BLaER1 (cell line): ENCODE measurements at regions not wholly inside any gene's neighbourhood (a gene's known extent, or its start where the extent isn't known, plus 50 kb on each side); places are given as distances from the start of the nearest gene placed in this dataset.

Experiments
- H3K27ac ChIP-seq: shearing (Covaris generic); formaldehyde crosslinking; 2 replicates; pipeline ENCODE4 v1.8.1; 2022
- H3K27me3 ChIP-seq: shearing (Covaris generic); formaldehyde crosslinking; 2 replicates; pipeline ENCODE4 v1.8.1; 2022
- H3K36me3 ChIP-seq: shearing (Covaris generic); formaldehyde crosslinking; 2 replicates; pipeline ENCODE4 v1.8.1; 2022
- H3K4me1 ChIP-seq: shearing (Covaris generic); formaldehyde crosslinking; 2 replicates; pipeline ENCODE4 v1.8.1; 2022
- H3K4me2 ChIP-seq: shearing (Covaris generic); formaldehyde crosslinking; 2 replicates; pipeline ENCODE4 v1.8.1; 2022
- H3K4me3 ChIP-seq: shearing (Covaris generic); formaldehyde crosslinking; 2 replicates; pipeline ENCODE4 v1.8.1; 2022
- H3K9ac ChIP-seq: shearing (Covaris generic); formaldehyde crosslinking; 2 replicates; pipeline ENCODE4 v1.8.1; 2022
- H3K9me3 ChIP-seq: shearing (Covaris generic); formaldehyde crosslinking; 2 replicates; pipeline ENCODE4 v1.8.1; 2022
- H4K20me1 ChIP-seq: shearing (Covaris generic); formaldehyde crosslinking; 2 replicates; pipeline ENCODE4 v1.8.1; 2022
- Cebpa-rat ChIP-seq: shearing (Covaris generic); IDR thresholded peaks from 2 replicates; pipeline ENCODE4 v1.8.1; 2022

GRCh38 chr10:58898854-58899573, 277.4 kb upstream of the PHYHIPL start:
- no peaks in the 10 kb centered on the region for H3K36me3 ChIP-seq
- no peak overlapping the region for H3K4me3 ChIP-seq
- no peak overlapping the region for H3K9ac ChIP-seq
- H3K9me3 ChIP-seq: no peaks in the 10 kb centered on the region
- H3K4me2 ChIP-seq: no peak overlapping the region
- no peaks in the 10 kb centered on the region for H3K27me3 ChIP-seq
- no peaks in the 10 kb centered on the region for H4K20me1 ChIP-seq
- no peak for TF ChIP-seq Cebpa-rat
- no peak overlapping the region for H3K27ac ChIP-seq
- H3K4me1 ChIP-seq: peaks cover 2% of the 10 kb centered on the region

DNA sequence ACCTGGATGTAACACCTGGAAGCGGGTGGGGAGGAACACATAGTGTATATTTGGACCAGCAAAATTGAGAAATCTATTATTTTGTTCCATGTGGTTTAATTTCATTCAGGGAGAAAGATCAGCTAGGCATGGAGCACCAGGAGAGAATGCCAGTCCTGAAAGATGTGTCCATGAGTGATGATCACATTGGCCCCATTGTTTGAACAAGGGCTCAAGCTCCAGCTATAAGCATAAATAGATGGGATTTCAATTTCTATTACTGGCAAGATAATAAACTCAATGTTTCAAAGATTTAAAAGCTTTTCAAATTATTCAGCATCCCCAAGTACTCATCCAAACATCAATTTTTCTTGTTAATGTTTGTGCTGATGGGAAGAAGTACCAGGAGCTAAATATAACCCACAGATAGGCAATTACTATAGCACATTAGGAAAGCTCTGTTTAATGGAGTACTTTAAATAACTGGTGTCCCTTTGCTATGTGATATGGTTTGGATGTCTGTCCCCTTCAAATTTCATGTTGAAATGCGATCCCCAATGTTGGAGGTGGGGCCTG, 275.3 kb upstream of the PHYHIPL start:
- H3K27ac ChIP-seq: no peak overlapping the region
- H3K4me1 ChIP-seq: peaks cover 20% of the 10 kb centered on the region
- no peak overlapping the region for H3K4me3 ChIP-seq
- no peaks in the 10 kb centered on the region for H3K9me3 ChIP-seq
- no peak overlapping the region for H3K4me2 ChIP-seq
- no peak overlapping the region for H3K9ac ChIP-seq
- H3K36me3 ChIP-seq: no peaks in the 10 kb centered on the region
- no peak for TF ChIP-seq Cebpa-rat
- no peaks in the 10 kb centered on the region for H3K27me3 ChIP-seq
- H4K20me1 ChIP-seq: no peaks in the 10 kb centered on the region

GRCh38 chr10:58903071-58903470, 273.4 kb upstream of the PHYHIPL start:
- Histone ChIP-seq H4K20me1 (no peaks in the 10 kb centered on the region), H3K4me2 (no peak overlapping the region), H3K9ac (no peak overlapping the region), H3K9me3 (no peaks in the 10 kb centered on the region), H3K27ac (no peak overlapping the region), H3K27me3 (no peaks in the 10 kb centered on the region), H3K4me1 (peaks cover 20% of the 10 kb centered on the region), H3K36me3 (no peaks in the 10 kb centered on the region), H3K4me3 (no peak overlapping the region)
- TF ChIP-seq Cebpa-rat: no peak

DNA sequence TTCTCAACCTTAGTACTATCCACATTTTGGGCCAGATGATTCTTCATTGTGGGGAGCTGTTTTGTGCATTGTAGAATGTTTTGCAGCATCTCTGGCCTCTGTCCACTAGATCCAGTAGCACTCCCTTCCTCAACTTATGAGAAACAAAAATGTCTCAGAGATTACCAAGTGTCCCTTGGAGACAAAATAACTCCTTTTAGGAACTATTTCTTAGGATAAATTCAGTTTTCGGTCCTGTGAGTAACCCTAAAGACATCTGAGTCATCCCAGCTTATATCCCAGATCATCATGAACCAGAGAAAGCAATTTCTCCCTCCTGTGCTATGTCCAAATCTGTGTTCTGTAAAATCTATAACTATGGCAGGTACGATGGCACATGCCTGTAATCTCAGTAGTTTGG, 266.6 kb upstream of the PHYHIPL start:
- H3K4me3 ChIP-seq: no peak overlapping the region

DNA sequence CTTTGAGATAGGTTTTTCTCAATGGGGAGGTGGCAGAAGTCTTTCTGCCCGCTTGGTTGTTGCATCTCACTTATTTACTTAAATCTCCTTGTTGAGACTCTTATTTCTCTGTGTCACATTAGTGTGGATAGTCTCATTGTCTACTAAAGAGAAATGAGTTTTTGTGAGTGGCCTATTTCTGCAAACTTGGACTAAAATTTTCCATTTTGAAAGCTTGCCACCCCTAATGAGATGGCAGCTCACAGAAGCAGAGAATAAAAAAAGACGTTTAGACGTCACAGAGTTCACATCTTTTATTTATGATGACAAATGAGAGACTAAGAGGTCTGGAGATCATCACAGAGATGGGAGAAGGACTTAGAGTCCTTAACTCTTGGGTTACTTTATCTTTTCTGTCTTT, 262.7 kb upstream of the PHYHIPL start:
- Histone ChIP-seq H3K36me3 (no peaks in the 10 kb centered on the region), H3K9ac (no peak overlapping the region), H3K27me3 (no peaks in the 10 kb centered on the region), H3K27ac (no peak overlapping the region), H4K20me1 (no peaks in the 10 kb centered on the region), H3K4me1 (no peaks in the 10 kb centered on the region), H3K9me3 (no peaks in the 10 kb centered on the region), H3K4me3 (no peak overlapping the region), H3K4me2 (no peak overlapping the region)
- TF ChIP-seq Cebpa-rat: no peak

More for the DNA sequence above, 266.6 kb upstream of the PHYHIPL start:
- Histone ChIP-seq H3K27ac (no peak overlapping the region), H4K20me1 (no peaks in the 10 kb centered on the region), H3K36me3 (no peaks in the 10 kb centered on the region), H3K9ac (no peak overlapping the region), H3K4me1 (peaks cover 10% of the 10 kb centered on the region), H3K27me3 (no peaks in the 10 kb centered on the region), H3K4me2 (no peak overlapping the region), H3K9me3 (no peaks in the 10 kb centered on the region)
- TF ChIP-seq Cebpa-rat: no peak

GRCh38 chr10:58918887-58919286, 257.6 kb upstream of the PHYHIPL start:
- H3K9me3 ChIP-seq: no peaks in the 10 kb centered on the region
- H4K20me1 ChIP-seq: no peaks in the 10 kb centered on the region
- no peak overlapping the region for H3K4me2 ChIP-seq
- peaks cover 15% of the 10 kb centered on the region for H3K4me1 ChIP-seq
- H3K9ac ChIP-seq: no peak overlapping the region
- TF ChIP-seq Cebpa-rat: no peak
- no peak overlapping the region for H3K27ac ChIP-seq
- H3K36me3 ChIP-seq: no peaks in the 10 kb centered on the region
- H3K4me3 ChIP-seq: no peak overlapping the region
- H3K27me3 ChIP-seq: no peaks in the 10 kb centered on the region

DNA sequence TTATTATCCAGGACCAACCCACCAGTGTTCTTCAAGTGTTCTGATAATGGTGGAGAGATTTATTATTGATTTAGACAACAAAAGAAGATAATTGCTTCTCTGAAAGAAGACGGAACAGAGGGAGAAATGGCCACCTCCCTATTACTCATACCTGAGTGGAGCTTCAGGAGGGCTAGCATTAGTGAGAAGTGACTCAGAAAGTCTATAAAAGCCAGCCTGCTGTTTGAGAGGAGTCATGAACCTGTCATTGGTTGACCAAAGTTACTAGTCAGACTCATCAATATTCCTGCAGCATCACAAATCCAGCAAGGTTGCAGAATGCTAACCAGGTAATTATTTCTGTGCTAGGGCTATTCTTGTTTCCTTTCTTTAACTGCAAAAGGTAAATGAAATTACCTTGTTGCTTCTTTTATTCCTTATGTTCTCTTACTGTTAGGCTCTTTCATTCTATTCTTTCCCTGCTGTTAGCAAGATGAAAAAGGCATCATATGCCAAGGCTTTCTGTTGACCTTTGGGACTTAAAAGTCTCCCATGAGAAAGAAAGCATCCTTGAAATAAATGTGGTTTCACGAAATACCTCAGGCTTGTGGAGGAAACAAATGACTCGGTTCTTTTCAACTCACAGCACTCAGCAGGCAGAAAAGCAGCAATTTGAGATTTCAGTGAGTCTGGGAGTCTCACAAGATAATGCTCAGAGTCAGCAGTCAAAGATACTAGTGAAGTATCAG, 256.4 kb upstream of the PHYHIPL start:
- Histone ChIP-seq H3K4me1 (peaks cover 15% of the 10 kb centered on the region), H3K36me3 (no peaks in the 10 kb centered on the region), H3K4me3 (no peak overlapping the region), H3K27ac (no peak overlapping the region), H3K4me2 (peak overlapping the region; percentile 18; the same call in 1 of the 2 replicates), H4K20me1 (no peaks in the 10 kb centered on the region), H3K27me3 (no peaks in the 10 kb centered on the region), H3K9ac (no peak overlapping the region), H3K9me3 (no peaks in the 10 kb centered on the region)
- no peak for TF ChIP-seq Cebpa-rat

DNA sequence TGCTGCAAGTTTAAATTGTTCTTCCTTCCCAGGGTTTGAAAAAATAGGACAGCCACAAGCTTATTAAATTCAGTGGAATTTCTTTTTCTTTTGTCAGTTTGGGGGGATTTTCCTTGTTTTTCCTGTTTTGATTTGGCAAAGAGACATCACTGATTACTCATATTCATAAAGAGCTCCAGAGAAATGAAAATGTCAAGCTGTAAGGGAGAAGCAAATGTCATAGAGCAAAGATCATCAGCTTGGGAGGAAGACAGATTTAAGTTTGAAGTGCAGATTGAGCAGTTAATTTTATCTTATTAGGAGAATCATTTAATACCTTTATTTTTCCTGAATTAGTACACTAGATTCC, 255.8 kb upstream of the PHYHIPL start:
- Histone ChIP-seq H4K20me1 (no peaks in the 10 kb centered on the region), H3K4me1 (peaks cover 15% of the 10 kb centered on the region), H3K9ac (no peak overlapping the region), H3K4me2 (0 out of 2 replicates have a peak overlapping the region, but pooled peaks have one; percentile 18), H3K27ac (no peak overlapping the region), H3K36me3 (no peaks in the 10 kb centered on the region), H3K27me3 (no peaks in the 10 kb centered on the region), H3K9me3 (no peaks in the 10 kb centered on the region), H3K4me3 (no peak overlapping the region)
- TF ChIP-seq Cebpa-rat: no peak

DNA sequence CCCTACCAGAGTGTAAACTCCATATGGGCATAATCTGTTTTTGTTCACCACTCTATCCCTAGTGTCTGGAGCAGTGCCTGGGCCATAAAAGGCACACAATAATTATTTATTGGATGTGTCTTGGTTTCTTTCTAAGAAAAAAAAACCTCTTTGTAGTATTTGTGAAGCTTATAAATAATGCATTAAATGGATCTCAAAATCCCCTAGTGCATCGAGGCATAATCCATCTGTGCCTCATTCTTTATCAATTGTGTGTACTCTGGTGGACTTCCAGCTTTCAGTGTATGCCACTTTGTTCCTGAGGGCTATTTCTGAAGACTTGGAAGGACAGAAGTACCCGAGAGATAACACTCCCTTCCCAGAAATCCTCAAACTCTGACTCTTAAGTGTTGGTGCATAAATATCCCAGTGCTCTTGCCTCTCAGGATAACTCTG, 255.0 kb upstream of the PHYHIPL start:
- no peak overlapping the region for H3K4me3 ChIP-seq

DNA sequence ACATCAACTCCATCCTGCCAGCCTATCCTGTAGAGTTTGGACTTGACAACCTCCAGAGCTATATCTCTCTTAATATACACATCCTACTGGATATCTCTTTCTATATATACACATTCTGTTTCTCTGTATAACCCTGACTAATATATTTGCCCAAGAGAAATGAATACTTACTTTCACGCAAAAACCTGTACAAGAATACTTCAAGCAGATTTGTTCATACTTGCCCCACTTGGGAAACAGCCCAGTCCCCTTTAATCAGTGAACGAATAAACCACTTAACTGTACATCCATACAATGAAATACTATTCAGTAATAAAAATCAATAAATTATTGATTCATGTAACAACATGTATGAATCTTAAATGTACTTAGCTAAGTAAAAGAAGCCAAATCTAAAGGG, 251.1 kb upstream of the PHYHIPL start:
- H3K27ac ChIP-seq: no peak overlapping the region
- H3K9ac ChIP-seq: no peak overlapping the region
- TF ChIP-seq Cebpa-rat: no peak
- no peak overlapping the region for H3K4me3 ChIP-seq
- peaks cover 8% of the 10 kb centered on the region for H3K4me1 ChIP-seq
- H3K4me2 ChIP-seq: no peak overlapping the region
- H3K36me3 ChIP-seq: no peaks in the 10 kb centered on the region
- H3K9me3 ChIP-seq: no peaks in the 10 kb centered on the region
- no peaks in the 10 kb centered on the region for H4K20me1 ChIP-seq
- no peaks in the 10 kb centered on the region for H3K27me3 ChIP-seq

More for the DNA sequence above, 255.0 kb upstream of the PHYHIPL start:
- no peaks in the 10 kb centered on the region for H3K9me3 ChIP-seq
- peaks cover 15% of the 10 kb centered on the region for H3K4me1 ChIP-seq
- no peak overlapping the region for H3K27ac ChIP-seq
- H4K20me1 ChIP-seq: no peaks in the 10 kb centered on the region
- no peak overlapping the region for H3K9ac ChIP-seq
- H3K27me3 ChIP-seq: no peaks in the 10 kb centered on the region
- no peaks in the 10 kb centered on the region for H3K36me3 ChIP-seq
- TF ChIP-seq Cebpa-rat: no peak
- no peak overlapping the region for H3K4me2 ChIP-seq
